HUES48 (cell line): ENCODE measurements at regions not wholly inside any gene's neighbourhood (a gene's known extent, or its start where the extent isn't known, plus 50 kb on each side); places are given as distances from the start of the nearest gene placed in this dataset.
"Not testable (repeated sequence)": the region's sequence is repeated elsewhere in the genome, so short reads cannot be mapped to it uniquely, and the experiment has no call there.

ENCODE experiments used
- H3K27ac ChIP-seq: one replicate; pipeline ENCODE4 v1.7.0; 2013; ENCODE audit warnings: low read depth, low read length, inconsistent platforms
- H3K27me3 ChIP-seq: 2 replicates; pipeline ENCODE4 v1.6.1; 2013; ENCODE audit warnings: mild to moderate bottlenecking, low read length; ENCODE audit not compliant: control insufficient read depth, insufficient read depth
- H3K36me3 ChIP-seq: 2 replicates; pipeline ENCODE4 v1.6.1; 2013; ENCODE audit warnings: low read length; ENCODE audit not compliant: control insufficient read depth, insufficient read depth
- H3K4me1 ChIP-seq: 2 replicates; pipeline ENCODE4 v1.6.1; 2013; ENCODE audit warnings: mild to moderate bottlenecking, low read length; ENCODE audit not compliant: control insufficient read depth, insufficient read depth
- H3K4me3 ChIP-seq: 2 replicates; pipeline ENCODE4 v1.5.1; 2013; ENCODE audit warnings: mild to moderate bottlenecking, low read depth, low read length
- H3K9ac ChIP-seq: 2 replicates; pipeline ENCODE4 v1.6.1; 2013; ENCODE audit warnings: mild to moderate bottlenecking, low read depth, low read length, moderate library complexity
- H3K9me3 ChIP-seq: 2 replicates; pipeline ENCODE4 v1.6.1; 2013; ENCODE audit warnings: low read length; ENCODE audit not compliant: control insufficient read depth, insufficient read depth

DNA sequence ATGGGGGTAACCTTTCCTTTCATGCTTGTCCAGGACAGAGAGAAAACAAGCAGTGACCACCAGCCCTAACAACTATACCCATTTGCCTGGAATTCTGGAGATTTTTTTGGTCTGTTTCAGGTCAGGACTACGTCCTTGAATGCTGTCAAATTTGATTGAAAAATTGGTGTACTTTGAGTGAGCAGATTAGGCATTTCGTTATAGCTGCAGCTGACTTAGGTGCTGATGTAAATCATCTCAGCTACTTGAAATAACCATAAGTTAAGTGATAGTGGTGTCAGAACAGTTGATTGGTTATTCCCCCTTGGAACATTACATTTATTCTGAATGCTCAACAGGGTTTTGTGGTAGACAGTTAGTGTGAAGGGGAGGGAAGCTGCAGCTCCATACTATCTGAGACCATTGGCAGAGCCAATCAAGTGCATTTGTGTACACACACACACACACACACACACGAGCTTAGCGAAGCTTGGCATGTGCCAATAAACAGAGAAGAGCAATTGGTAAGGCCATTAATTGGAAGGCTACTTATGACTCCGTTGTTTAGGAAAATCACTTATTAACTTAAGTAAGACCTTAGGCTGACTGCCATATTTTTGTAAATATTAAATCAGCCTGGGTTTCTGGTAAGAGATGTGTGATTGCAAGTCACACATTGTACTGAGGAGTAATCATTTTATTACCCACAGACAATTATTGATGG, 447.8 kb downstream of the MFSD1 start:
- H3K4me3 ChIP-seq: no peak overlapping the region
- no peak overlapping the region for H3K9ac ChIP-seq
- H3K27me3 ChIP-seq: no peaks in the 10 kb centered on the region
- no peaks in the 10 kb centered on the region for H3K36me3 ChIP-seq
- no peaks in the 10 kb centered on the region for H3K4me1 ChIP-seq
- no peak overlapping the region for H3K27ac ChIP-seq
- H3K9me3 ChIP-seq: no peaks in the 10 kb centered on the region

DNA sequence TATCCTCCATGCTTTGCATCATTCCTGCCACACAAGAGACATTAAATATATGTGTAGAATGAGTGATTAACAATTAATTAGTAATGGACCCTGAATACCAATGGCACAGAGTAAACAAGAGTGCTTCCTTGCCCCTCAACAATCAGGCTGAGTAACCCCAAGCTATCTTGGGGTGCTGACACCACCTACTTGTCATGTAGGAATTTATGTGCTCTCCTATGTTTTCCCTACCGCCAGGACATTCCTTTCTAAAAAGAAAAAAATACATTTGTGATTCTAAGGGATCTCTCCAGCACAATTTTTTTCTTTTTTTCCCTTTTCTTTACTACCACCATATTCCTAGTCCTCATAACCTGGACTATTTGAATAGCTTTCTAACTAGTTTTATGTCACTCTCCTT, 449.1 kb downstream of the MFSD1 start:
- no peaks in the 10 kb centered on the region for H3K9me3 ChIP-seq
- no peaks in the 10 kb centered on the region for H3K4me1 ChIP-seq
- H3K27me3 ChIP-seq: no peaks in the 10 kb centered on the region
- no peak overlapping the region for H3K27ac ChIP-seq
- H3K36me3 ChIP-seq: no peaks in the 10 kb centered on the region
- no peak overlapping the region for H3K9ac ChIP-seq
- no peak overlapping the region for H3K4me3 ChIP-seq

DNA sequence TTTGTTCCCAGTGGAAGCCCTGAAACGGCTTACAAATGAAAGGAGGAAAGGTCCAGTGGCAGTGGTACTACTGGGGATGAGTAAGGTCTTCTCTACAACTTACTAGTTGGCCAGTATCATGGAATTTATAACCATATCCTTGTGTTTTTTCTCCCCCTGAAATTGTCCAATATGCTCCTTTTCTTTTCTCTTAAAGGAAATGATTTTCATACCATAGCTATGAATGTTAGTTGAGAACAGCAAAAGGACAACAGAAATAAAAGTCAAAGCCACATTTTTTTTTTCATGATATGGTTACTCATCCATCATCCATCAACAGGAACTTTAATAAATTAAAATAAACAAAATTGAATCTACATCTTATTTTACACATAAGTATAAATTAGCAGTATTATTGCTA, 450.4 kb downstream of the MFSD1 start:
- Histone ChIP-seq H3K27ac (no peak overlapping the region), H3K4me1 (no peaks in the 10 kb centered on the region), H3K27me3 (no peaks in the 10 kb centered on the region), H3K4me3 (no peak overlapping the region), H3K9ac (no peak overlapping the region), H3K36me3 (no peaks in the 10 kb centered on the region), H3K9me3 (no peaks in the 10 kb centered on the region)

DNA sequence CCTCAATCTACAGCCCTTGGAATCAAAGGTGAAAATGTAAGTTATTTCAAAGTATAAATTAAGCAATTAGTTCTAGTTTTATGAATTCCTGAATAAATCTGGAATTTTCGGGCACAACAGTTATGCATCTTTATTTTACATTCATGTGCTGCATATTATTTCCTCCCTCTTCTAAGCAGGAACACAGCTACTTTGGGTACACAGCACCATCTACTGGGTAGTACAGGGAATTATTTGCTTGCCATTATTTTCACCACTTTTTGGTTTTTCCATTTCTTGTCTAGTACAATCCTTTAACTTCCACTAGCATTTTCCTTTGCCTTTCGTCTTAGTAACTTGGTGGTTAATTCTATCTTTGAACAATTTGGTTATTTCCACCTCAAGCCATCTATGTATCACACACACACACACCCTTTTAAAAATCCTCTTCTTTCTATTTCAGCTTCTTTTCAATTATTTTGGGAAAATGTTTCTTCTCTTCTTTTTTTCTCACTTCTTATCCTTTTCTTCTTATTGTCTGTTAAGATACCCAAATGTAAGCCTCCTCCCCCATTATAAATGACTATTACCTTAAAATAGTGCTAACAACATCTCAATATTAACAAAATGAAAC, 451.0 kb downstream of the MFSD1 start:
- no peak overlapping the region for H3K9ac ChIP-seq
- H3K27ac ChIP-seq: no peak overlapping the region
- no peaks in the 10 kb centered on the region for H3K4me1 ChIP-seq
- H3K36me3 ChIP-seq: no peaks in the 10 kb centered on the region
- no peaks in the 10 kb centered on the region for H3K9me3 ChIP-seq
- no peaks in the 10 kb centered on the region for H3K27me3 ChIP-seq
- no peak overlapping the region for H3K4me3 ChIP-seq

DNA sequence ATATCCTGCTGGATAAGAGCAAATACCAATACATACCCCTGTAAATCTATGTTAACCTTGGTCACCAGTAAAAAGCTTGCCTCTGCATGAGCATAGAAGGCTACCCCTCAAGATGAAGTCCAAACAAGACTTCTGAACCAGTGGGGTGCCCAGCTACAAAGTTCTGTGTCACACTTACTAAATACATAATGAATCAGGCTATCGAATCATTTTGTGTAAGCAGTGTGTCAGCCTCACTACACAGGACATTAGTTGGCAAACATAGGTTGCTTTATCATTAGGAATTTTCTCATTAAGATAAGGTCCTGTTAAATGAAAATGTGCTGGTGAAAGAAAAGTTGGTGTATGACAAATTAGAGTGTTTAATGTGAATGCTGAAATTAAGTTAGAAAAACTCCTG, 452.0 kb downstream of the MFSD1 start:
- Histone ChIP-seq H3K27me3 (no peaks in the 10 kb centered on the region), H3K4me1 (no peaks in the 10 kb centered on the region), H3K4me3 (no peak overlapping the region), H3K9ac (no peak overlapping the region), H3K36me3 (no peaks in the 10 kb centered on the region), H3K27ac (no peak overlapping the region), H3K9me3 (no peaks in the 10 kb centered on the region)

DNA sequence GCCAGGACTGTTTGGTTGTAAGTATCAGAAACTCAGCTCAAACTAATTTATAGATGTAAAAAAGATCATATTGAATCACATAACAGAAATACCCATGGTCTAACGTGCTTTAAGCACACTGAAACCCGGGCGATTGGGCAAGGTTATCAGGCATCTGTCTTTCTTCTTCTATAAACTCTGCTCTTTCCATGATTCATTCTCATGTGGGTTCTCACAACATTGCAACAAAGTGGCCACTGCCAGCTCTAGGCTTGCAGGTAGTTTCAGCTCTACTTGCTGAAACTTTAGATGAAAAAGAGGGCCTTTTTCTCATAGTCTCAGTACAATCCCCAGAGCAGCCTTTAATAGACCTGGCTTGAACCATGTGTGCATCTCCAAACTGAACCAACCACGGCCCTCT, 456.1 kb downstream of the MFSD1 start:
- Histone ChIP-seq H3K27me3 (no peaks in the 10 kb centered on the region), H3K9me3 (no peaks in the 10 kb centered on the region)

DNA sequence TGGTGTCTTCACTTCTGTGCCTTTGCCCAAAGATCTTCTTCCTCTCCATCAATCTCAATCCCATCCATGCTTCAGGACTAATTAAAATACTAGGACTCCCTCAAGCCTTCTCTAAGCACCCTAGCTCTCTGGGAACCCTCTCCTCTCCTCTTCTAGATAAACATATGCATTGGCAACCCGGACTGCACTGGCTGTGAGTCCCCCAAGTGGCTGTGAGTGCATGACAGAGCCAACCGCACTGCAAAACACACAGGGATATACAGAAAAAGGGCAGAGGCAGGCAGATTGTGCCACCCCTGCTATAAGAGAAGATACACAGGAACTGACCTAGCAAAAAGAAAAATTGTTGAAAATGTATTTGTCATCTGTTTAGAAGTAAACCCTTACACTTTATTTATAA, 457.1 kb downstream of the MFSD1 start:
- H3K27me3 ChIP-seq: no peaks in the 10 kb centered on the region
- H3K27ac ChIP-seq: no peak overlapping the region

More for the DNA sequence above, 456.1 kb downstream of the MFSD1 start:
- Histone ChIP-seq H3K36me3 (no peaks in the 10 kb centered on the region), H3K27ac (no peak overlapping the region), H3K4me1 (no peaks in the 10 kb centered on the region), H3K9ac (no peak overlapping the region), H3K4me3 (no peak overlapping the region)

DNA sequence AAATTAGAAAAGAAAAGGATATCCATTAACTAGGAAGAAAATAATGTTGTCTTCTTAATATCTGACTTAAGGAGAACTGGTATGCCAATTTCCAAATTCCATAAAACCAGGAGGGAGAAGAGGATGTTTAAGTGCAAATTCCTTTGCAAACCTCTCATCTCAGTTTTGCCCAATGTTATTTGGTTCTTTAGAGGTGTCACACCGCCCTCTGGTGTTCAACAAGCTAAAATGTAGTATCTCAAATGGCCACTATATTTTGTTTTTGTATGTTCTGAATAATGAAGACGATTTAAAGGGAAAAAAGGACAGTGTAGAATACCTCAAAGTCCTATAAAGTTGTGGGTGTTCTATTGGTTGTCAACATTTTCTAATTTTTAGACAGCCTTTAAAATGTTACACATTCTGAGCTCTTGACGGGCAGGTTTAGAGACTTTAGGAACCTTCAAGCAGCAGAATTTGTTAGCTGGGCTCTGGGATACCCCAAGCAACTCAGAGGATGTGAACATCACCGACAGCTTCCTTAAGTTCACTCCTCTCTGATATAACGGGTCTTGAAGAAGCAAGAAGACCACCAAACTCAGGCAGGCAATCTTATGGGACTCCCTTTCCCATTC, 458.3 kb downstream of the MFSD1 start:
- no peak overlapping the region for H3K27ac ChIP-seq

More for the DNA sequence above, 457.1 kb downstream of the MFSD1 start:
- H3K36me3 ChIP-seq: no peaks in the 10 kb centered on the region
- no peaks in the 10 kb centered on the region for H3K4me1 ChIP-seq
- no peaks in the 10 kb centered on the region for H3K9me3 ChIP-seq
- H3K4me3 ChIP-seq: no peak overlapping the region
- H3K9ac ChIP-seq: no peak overlapping the region

DNA sequence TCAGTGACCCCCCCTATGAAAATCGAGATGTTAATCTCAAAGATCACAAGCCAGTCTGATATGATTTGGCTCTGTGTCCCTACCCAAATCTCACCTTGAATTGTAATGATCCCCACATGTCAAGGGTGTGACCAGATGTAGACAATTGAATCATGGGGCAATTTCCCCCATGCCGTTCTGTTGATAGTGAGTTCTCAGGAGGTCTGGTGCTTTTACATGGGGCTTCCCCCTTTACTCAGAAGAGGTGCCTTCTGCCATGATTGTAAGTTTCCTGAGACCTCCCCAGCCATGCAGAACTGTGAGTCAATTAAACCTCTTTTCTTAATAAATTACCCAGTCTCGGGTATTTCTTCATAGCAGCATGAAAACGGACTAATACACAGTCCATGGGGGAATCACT, 459.5 kb downstream of the MFSD1 start:
- H3K4me1 ChIP-seq, H3K36me3 ChIP-seq: not testable (repeated sequence)

More for the DNA sequence above, 458.3 kb downstream of the MFSD1 start:
- no peak overlapping the region for H3K9ac ChIP-seq
- no peaks in the 10 kb centered on the region for H3K9me3 ChIP-seq
- no peaks in the 10 kb centered on the region for H3K27me3 ChIP-seq
- no peaks in the 10 kb centered on the region for H3K36me3 ChIP-seq
- H3K4me1 ChIP-seq: no peaks in the 10 kb centered on the region
- no peak overlapping the region for H3K4me3 ChIP-seq

DNA sequence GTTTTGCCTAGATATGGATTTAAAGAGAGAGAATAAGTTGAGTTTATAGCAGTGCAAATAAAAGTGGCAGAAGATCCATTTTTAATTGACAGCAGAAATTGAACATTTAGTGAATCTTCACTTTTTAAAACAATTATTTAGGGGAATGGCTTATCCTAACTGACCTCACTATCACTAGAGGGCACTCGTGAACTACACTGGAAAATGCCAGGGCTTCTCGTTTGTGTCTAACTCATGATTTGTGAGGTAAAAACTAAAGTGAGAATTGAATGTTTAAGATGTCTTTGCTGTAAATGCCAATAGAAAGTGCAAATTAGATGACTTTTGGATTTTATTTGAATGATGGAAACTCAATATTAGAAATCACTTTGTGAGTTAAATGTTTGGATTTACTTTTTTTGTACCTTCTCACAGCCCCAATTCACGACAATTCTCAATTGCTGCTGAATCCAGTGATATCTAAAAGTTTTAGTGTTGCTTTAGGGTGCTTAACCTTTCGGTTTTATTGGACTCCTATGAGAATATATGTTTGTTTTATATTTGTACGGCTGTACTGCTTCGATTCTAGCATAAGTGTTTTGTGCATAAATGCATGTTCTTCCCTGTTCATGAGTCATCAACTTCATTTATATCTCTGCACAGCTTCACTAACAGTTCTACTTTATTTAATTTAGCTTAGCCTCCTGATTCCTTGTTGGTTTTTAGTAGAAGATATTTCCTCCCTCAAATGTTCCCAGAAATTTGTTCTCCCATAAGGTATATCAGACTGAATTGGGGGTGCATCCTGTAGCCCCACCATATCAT, 462.1 kb downstream of the MFSD1 start:
- Histone ChIP-seq H3K9me3 (no peaks in the 10 kb centered on the region), H3K36me3 (no peaks in the 10 kb centered on the region), H3K27ac (no peak overlapping the region), H3K4me1 (no peaks in the 10 kb centered on the region), H3K4me3 (no peak overlapping the region), H3K9ac (no peak overlapping the region), H3K27me3 (no peaks in the 10 kb centered on the region)

More for the DNA sequence above, 459.5 kb downstream of the MFSD1 start:
- not testable (repeated sequence) for H3K27ac ChIP-seq, H3K4me3 ChIP-seq, H3K9me3 ChIP-seq, H3K9ac ChIP-seq, H3K27me3 ChIP-seq

DNA sequence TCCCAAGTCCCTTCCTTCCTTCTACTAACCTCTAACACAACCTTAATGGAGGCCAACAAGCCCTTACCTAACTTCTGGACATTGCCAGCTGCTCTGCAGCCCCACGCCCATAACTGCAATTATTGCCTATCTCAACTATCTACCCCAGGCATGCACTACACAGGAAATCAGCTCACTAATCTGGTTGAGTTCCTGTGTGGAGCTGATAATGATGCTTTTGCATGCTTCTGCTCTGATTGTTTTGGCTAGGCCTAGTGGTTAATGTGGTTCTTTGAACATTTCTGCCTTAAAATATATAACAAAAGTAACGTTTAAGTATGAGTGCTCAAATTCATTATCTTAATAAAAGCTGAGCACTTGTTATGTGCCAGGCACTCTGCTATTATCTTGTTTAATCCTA, 463.9 kb downstream of the MFSD1 start:
- Histone ChIP-seq H3K4me3 (no peak overlapping the region), H3K36me3 (no peaks in the 10 kb centered on the region), H3K27ac (no peak overlapping the region), H3K9me3 (no peaks in the 10 kb centered on the region), H3K9ac (no peak overlapping the region), H3K27me3 (no peaks in the 10 kb centered on the region), H3K4me1 (no peaks in the 10 kb centered on the region)
